Omental fat pad (tissue), 3 donors: ENCODE measurements at regions not wholly inside any gene's neighbourhood (a gene's known extent, or its start where the extent isn't known, plus 50 kb on each side); places are given as distances from the start of the nearest gene placed in this dataset.

Source experiments
- ATAC-seq: fragments of 150-250 bp; one replicate; pipeline ENCODE4 v1.9.1; 2016; ENCODE audit warnings: mild to moderate bottlenecking, moderate library complexity; ENCODE audit not compliant: low FRiP score
- DNase-seq: peaks from one replicate; pipeline ENCODE4 v3.0.0-alpha.2; 2019; ENCODE audit warnings: low spot score
- TF ChIP-seq, protein P1 (sequence below), 3 donors: fragments of 450-650 bp; IDR thresholded peaks; one replicate each; pipeline ENCODE4 v1.5.1; 2016 to 2017; ENCODE audit warnings: antibody characterized with exemption in 3 of 3, mild to moderate bottlenecking in 3 of 3, moderate library complexity in 2 of 3

DNA sequence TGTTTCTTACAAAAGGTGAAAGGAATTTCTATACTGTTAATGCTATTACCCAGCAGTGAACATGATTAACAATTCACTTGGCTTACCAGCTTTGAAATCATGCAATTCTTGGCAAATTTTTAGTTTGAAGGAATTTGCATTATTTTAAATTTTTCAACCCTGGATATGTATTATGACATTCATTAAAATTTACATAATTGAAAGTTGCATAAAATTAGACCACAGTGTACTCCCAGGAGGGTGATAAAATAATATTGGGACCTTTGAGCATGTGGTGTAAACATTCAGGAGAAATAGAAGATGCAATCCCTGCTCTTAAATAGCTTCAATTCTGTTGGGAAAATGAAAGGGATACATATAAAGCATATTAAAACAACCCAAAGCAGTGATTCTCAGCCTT is 412.2 kb upstream of the SGCD start:
- no peak for DNase-seq
- no peak for ATAC-seq
- TF ChIP-seq, protein P1, sequence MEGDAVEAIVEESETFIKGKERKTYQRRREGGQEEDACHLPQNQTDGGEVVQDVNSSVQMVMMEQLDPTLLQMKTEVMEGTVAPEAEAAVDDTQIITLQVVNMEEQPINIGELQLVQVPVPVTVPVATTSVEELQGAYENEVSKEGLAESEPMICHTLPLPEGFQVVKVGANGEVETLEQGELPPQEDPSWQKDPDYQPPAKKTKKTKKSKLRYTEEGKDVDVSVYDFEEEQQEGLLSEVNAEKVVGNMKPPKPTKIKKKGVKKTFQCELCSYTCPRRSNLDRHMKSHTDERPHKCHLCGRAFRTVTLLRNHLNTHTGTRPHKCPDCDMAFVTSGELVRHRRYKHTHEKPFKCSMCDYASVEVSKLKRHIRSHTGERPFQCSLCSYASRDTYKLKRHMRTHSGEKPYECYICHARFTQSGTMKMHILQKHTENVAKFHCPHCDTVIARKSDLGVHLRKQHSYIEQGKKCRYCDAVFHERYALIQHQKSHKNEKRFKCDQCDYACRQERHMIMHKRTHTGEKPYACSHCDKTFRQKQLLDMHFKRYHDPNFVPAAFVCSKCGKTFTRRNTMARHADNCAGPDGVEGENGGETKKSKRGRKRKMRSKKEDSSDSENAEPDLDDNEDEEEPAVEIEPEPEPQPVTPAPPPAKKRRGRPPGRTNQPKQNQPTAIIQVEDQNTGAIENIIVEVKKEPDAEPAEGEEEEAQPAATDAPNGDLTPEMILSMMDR (IDR thresholded peaks at IDR 0.05) = no peak

GRCh38 chr5:155915601-155916000 is 411.4 kb upstream of the SGCD start:
- no peak for ATAC-seq
- no peak for DNase-seq
- TF ChIP-seq, protein P1 (IDR thresholded peaks at IDR 0.05) = no peak

GRCh38 chr5:155919126-155919525 is 407.8 kb upstream of the SGCD start:
- ATAC-seq = no peak
- DNase-seq = no peak
- TF ChIP-seq, protein P1 (IDR thresholded peaks at IDR 0.05) = no peak

DNA sequence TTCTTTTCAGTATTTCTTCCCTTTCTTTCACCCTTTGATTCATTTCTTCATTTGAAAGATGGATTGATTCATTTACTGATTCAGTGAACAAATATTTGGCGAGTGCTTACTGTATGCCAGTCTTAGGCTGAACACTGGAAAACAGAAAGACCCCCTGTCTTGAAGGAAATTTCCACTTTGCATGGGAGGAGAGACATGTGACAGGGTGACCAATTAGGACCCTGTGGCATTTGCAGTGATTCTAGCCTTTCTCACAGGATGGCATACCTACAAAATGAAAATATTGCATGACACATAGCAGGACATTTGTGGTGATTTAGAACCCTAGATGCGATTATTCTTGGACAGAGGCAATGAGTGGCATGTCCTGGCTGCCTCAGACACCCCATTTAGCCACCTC is 407.2 kb upstream of the SGCD start:
- DNase-seq (no peak), ATAC-seq (no peak)
- TF ChIP-seq, protein P1 (IDR thresholded peaks at IDR 0.05) = no peak

GRCh38 chr5:155921621-155922020 is 405.3 kb upstream of the SGCD start:
- TF ChIP-seq, protein P1 (IDR thresholded peaks at IDR 0.05) = no peak
- ATAC-seq = no peak

GRCh38 chr5:155923784-155924183 is 403.2 kb upstream of the SGCD start:
- ATAC-seq = no peak
- DNase-seq = no peak
- TF ChIP-seq, protein P1 (IDR thresholded peaks at IDR 0.05) = no peak

More at GRCh38 chr5:155921621-155922020, 405.3 kb upstream of the SGCD start:
- DNase-seq = no peak

DNA sequence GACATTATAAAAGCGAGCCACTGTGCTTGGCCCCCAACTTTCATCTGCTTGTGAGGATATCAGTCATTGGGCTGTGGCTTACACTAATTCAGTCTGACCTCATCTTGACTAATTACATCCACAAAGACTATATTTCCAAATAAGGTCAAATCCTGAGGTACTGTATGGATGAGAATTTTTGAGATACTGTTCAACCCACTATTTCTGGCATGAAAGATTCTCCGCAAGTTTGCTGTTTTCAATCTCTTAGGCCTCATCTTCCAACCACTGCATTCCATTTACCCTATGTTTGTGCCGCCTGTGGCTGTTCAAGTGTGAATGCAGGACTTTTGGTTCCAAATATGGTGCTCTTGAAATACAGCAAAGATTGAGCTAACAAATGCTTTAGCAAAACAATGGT is 400.9 kb upstream of the SGCD start:
- DNase-seq (no peak), ATAC-seq (no peak)
- TF ChIP-seq, protein P1 (IDR thresholded peaks at IDR 0.05) = no peak
